ENCODE measurements at regions not wholly inside any gene's neighbourhood (a gene's known extent, or its start where the extent isn't known, plus 50 kb on each side); places are given as distances from the start of the nearest gene placed in this dataset.

- TF ChIP-seq CTCF (IDR thresholded peaks at IDR 0.05) (no peak), POLR2A (IDR thresholded peaks at IDR 0.05) (no peak)
These were observed 211.3 kb upstream of the RPS6KA3 start for GRCh38 chrX:20477836-20478524.
